BLaER1 treated with 17β-estradiol and CSF1 and Interleukin-3, amounts not matched to agents 10 nM and 100 nM (cell line): ENCODE measurements at regions not wholly inside any gene's neighbourhood (a gene's known extent, or its start where the extent isn't known, plus 50 kb on each side); places are given as distances from the start of the nearest gene placed in this dataset.
A peak's percentile ranks its signal among the peaks of the same experiment; 100 is the strongest.

Source experiments
- H3K27ac ChIP-seq, 11 experiments: shearing (Covaris generic); formaldehyde crosslinking; 2 replicates each; pipeline ENCODE4 v1.8.1; 2022
- H3K27me3 ChIP-seq, 11 experiments: shearing (Covaris generic); formaldehyde crosslinking; 2 replicates each; pipeline ENCODE4 v1.8.1; 2022
- H3K36me3 ChIP-seq, 11 experiments: shearing (Covaris generic); formaldehyde crosslinking; 2 replicates each; pipeline ENCODE4 v1.8.1; 2022
- H3K4me1 ChIP-seq, 10 experiments: shearing (Covaris generic); formaldehyde crosslinking; 2 replicates each; pipeline ENCODE4 v1.8.1; 2022
- H3K4me2 ChIP-seq, 11 experiments: shearing (Covaris generic); formaldehyde crosslinking; 2 replicates each; pipeline ENCODE4 v1.8.1; 2022
- H3K4me3 ChIP-seq, 10 experiments: shearing (Covaris generic); formaldehyde crosslinking; 2 replicates each; pipeline ENCODE4 v1.8.1; 2022
- H3K9ac ChIP-seq, 11 experiments: shearing (Covaris generic); formaldehyde crosslinking; 2 replicates each; pipeline ENCODE4 v1.8.1; 2022
- H3K9me3 ChIP-seq, 11 experiments: shearing (Covaris generic); formaldehyde crosslinking; replicated peaks in 1 of 11; 2 replicates each; pipeline ENCODE4 v1.8.1; 2022
- H4K20me1 ChIP-seq, 11 experiments: shearing (Covaris generic); formaldehyde crosslinking; 2 replicates each; pipeline ENCODE4 v1.8.1; 2022
- Cebpa-rat ChIP-seq, 11 experiments: shearing (Covaris generic); IDR thresholded peaks; 2 replicates each; pipeline ENCODE4 v1.8.1; 2022

DNA sequence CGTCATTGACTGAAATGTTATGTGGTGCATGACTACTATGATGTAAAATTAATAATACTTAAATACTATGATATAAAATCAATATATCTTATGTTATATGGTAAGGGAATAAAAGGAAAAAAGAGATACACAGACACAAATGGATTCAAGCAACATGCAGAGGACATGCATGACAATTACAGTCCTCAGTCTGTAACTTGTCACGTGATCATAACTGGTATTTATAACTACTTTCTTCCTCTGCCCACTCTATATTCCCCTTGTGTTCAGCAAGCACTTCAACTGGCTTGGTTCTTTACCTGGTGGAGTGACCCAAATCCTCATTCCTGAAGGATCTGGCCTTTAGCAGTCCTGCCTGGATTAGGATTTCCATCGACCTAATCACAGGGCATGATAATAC is 104.4 kb upstream of the FAM180A start:
- Histone ChIP-seq H3K36me3 (no peaks in the 10 kb centered on the region), H3K27ac (no peak overlapping the region), H4K20me1 (no peaks in the 10 kb centered on the region), H3K4me1 (peaks cover 0 to 19% (median 4%) of the 10 kb centered on the region in 10 experiments; a peak in 8 of 20 replicates), H3K4me2 (no peak overlapping the region), H3K4me3 (no peak overlapping the region), H3K9ac (no peak overlapping the region), H3K9me3 (peaks cover 11 to 14% (median 13%) of the 10 kb centered on the region in 11 experiments), H3K27me3 (no peaks in the 10 kb centered on the region)
- TF ChIP-seq Cebpa-rat (IDR thresholded peaks at IDR 0.05) = no peak

- no peaks in the 10 kb centered on the region for H4K20me1 ChIP-seq
- H3K27me3 ChIP-seq = no peaks in the 10 kb centered on the region
- no peak for TF ChIP-seq Cebpa-rat (IDR thresholded peaks at IDR 0.05)
- no peak overlapping the region for H3K9ac ChIP-seq
- no peaks in the 10 kb centered on the region for H3K4me1 ChIP-seq
- no peak overlapping the region for H3K4me3 ChIP-seq
- no peak overlapping the region for H3K4me2 ChIP-seq
- no peak overlapping the region for H3K27ac ChIP-seq
- no peaks in the 10 kb centered on the region for H3K9me3 ChIP-seq
- H3K36me3 ChIP-seq = no peaks in the 10 kb centered on the region
Measured at GRCh38 chr7:135847242-135847641, 98.6 kb upstream of the FAM180A start.

GRCh38 chr7:135846339-135846738 is 97.7 kb upstream of the FAM180A start:
- H4K20me1 ChIP-seq = no peaks in the 10 kb centered on the region
- no peak overlapping the region for H3K9ac ChIP-seq
- H3K36me3 ChIP-seq = no peaks in the 10 kb centered on the region
- H3K4me2 ChIP-seq = no peak overlapping the region
- no peak overlapping the region for H3K4me3 ChIP-seq
- TF ChIP-seq Cebpa-rat (IDR thresholded peaks at IDR 0.05) = no peak
- H3K27me3 ChIP-seq = no peaks in the 10 kb centered on the region
- H3K9me3 ChIP-seq = no peaks in the 10 kb centered on the region
- no peak overlapping the region for H3K27ac ChIP-seq
- H3K4me1 ChIP-seq = no peaks in the 10 kb centered on the region

DNA sequence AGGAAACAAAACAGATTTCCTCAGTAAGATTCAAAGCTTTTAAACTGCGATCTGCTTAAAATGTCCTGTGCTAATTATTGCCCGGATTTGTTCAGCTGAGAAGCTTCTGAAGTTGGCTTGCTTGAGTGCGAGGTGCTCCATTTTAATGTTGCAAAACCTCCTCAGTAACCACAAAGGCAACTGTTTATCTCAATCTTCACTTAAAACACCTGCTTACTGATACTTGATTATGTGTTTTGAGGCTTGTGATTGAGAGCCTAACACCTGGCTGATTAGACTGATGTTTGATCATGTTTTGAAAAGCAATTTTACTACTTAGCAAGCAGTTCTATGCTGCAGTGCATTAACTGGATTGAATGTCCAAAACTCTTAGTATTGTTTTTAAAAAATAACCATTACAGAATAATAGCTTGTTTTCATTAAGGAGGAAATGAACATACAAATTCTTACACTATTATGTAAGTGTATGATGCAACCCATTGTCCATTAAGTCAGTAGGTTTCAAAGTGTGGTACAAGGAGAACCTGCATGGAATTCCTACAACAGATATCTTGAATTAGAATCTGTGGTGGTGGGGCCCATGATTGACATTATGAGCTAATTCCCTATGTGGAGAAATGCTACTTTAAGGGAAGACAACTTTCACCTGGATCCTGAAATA is 96.9 kb upstream of the FAM180A start:
- Histone ChIP-seq H3K9me3 (no peaks in the 10 kb centered on the region), H3K9ac (no peak overlapping the region), H3K4me2 (no peak overlapping the region), H3K4me3 (no peak overlapping the region), H3K4me1 (no peaks in the 10 kb centered on the region), H3K36me3 (no peaks in the 10 kb centered on the region), H4K20me1 (no peaks in the 10 kb centered on the region), H3K27ac (no peak overlapping the region), H3K27me3 (no peaks in the 10 kb centered on the region)
- TF ChIP-seq Cebpa-rat (IDR thresholded peaks at IDR 0.05) = no peak

GRCh38 chr7:135844903-135845302 is 96.3 kb upstream of the FAM180A start:
- H3K27me3 ChIP-seq = no peaks in the 10 kb centered on the region
- no peaks in the 10 kb centered on the region for H3K36me3 ChIP-seq
- no peaks in the 10 kb centered on the region for H3K9me3 ChIP-seq
- no peak overlapping the region for H3K9ac ChIP-seq
- no peak overlapping the region for H3K4me3 ChIP-seq
- H3K4me2 ChIP-seq = no peak overlapping the region
- TF ChIP-seq Cebpa-rat (IDR thresholded peaks at IDR 0.05) = no peak
- H3K27ac ChIP-seq = no peak overlapping the region
- no peaks in the 10 kb centered on the region for H4K20me1 ChIP-seq
- H3K4me1 ChIP-seq = no peaks in the 10 kb centered on the region

DNA sequence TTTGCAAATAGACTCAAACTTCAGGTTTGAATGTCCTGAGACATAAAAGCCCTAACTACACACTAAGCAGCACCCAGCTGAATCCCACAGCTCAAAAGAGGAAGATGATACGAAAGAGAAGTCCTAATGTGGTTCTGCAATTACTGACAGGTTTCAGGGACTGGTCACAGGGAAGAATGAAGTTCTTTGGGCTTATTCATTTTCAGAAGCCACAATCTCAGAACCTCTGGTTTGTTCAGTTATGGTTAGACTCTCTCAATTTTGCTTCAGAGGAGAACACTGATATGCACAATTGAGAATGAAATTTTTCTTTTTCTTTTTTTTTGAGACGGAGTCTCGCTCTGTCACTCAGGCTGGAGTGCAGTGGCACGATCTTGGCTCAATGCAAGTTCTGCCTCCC is 94.6 kb upstream of the FAM180A start:
- no peak overlapping the region for H3K27ac ChIP-seq
- no peaks in the 10 kb centered on the region for H3K27me3 ChIP-seq
- no peak overlapping the region for H3K4me2 ChIP-seq
- no peaks in the 10 kb centered on the region for H4K20me1 ChIP-seq
- no peak for TF ChIP-seq Cebpa-rat (IDR thresholded peaks at IDR 0.05)
- no peaks in the 10 kb centered on the region for H3K36me3 ChIP-seq
- no peak overlapping the region for H3K9ac ChIP-seq
- no peaks in the 10 kb centered on the region for H3K4me1 ChIP-seq
- no peaks in the 10 kb centered on the region for H3K9me3 ChIP-seq
- no peak overlapping the region for H3K4me3 ChIP-seq

DNA sequence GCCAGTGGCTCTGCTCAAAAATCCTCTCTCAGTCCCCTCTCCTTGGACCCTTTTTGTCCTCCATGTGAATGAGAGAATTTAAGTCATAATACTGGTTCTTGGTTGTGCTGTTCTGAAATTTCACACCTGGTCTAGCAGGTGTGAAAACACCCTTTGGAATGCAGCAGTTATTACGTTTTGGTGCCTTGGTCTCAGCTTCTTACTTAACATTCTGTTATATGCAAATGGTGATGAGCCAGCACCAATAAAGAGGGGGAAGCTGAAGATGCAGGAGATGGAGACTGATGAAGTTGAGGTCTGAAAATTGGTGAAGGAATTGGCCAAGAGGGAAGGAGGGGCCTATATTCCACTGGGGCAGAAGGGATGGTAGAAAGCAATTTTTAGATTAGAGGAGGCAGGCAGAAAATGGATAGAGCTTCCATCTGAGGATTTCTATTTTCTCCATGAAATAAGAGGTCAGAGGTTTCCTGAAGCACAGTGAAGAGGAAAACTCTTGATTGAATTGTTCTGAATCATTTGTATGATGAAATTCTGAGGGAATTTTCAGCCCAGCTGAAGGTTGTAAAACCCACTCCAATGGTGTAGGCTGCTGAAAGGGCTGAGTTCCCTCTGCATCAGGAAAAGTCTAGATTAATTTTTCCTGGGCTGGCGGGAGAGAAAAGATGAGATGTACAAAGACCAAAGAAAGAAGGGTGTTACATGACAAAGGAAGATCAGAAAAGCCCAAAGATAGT is 94.0 kb upstream of the FAM180A start:
- no peaks in the 10 kb centered on the region for H4K20me1 ChIP-seq
- TF ChIP-seq Cebpa-rat (IDR thresholded peaks at IDR 0.05) = no peak
- no peaks in the 10 kb centered on the region for H3K4me1 ChIP-seq
- H3K4me3 ChIP-seq = no peak overlapping the region
- no peak overlapping the region for H3K4me2 ChIP-seq
- H3K9me3 ChIP-seq = no peaks in the 10 kb centered on the region
- no peak overlapping the region for H3K9ac ChIP-seq
- no peak overlapping the region for H3K27ac ChIP-seq
- H3K27me3 ChIP-seq = no peaks in the 10 kb centered on the region
- H3K36me3 ChIP-seq = no peaks in the 10 kb centered on the region

GRCh38 chr7:135840591-135840990 is 92.0 kb upstream of the FAM180A start:
- Histone ChIP-seq H3K36me3 (no peaks in the 10 kb centered on the region), H4K20me1 (no peaks in the 10 kb centered on the region), H3K9ac (no peak overlapping the region), H3K4me3 (no peak overlapping the region), H3K9me3 (no peaks in the 10 kb centered on the region; a peak in 1 of 22 replicates), H3K4me1 (no peaks in the 10 kb centered on the region), H3K27ac (no peak overlapping the region), H3K27me3 (no peaks in the 10 kb centered on the region), H3K4me2 (no peak overlapping the region)
- TF ChIP-seq Cebpa-rat (IDR thresholded peaks at IDR 0.05) = no peak

- Histone ChIP-seq H3K27ac (no peak overlapping the region), H4K20me1 (no peaks in the 10 kb centered on the region), H3K4me1 (peaks cover 0 to 13% (median 10%) of the 10 kb centered on the region in 10 experiments; a peak in 16 of 20 replicates), H3K27me3 (no peaks in the 10 kb centered on the region), H3K4me2 (no peak overlapping the region), H3K9ac (no peak overlapping the region), H3K4me3 (no peak overlapping the region), H3K9me3 (no peaks in the 10 kb centered on the region; a peak in 1 of 22 replicates), H3K36me3 (no peaks in the 10 kb centered on the region)
- no peak for TF ChIP-seq Cebpa-rat (IDR thresholded peaks at IDR 0.05)
Measured at GRCh38 chr7:135837675-135838074, 89.1 kb upstream of the FAM180A start.

DNA sequence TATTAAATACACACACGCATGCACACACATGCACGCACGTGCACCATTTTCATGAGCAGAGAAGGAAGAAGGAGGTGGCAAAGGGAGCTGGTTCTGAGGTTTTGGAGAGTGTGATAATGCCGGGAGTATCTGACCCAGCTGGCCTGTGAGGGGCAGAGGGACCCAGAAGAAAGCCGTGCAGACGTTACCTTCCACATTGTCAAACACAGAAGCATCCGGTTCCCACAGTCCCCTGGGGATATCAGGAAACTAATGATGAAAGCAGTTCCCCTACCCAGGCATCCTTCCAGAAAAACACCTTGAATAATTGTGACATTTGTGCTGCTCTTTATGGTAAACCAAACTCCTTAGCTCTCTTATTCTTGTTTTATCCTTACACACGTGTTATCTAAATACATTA is 85.7 kb upstream of the FAM180A start:
- Histone ChIP-seq H3K27ac (no peak overlapping the region), H3K9me3 (no peaks in the 10 kb centered on the region; a peak in 1 of 22 replicates), H3K4me2 (peak overlapping the region in 9 of 11 experiments; percentile 17 to 68 (median 40); a peak in 17 of 22 replicates), H4K20me1 (no peaks in the 10 kb centered on the region), H3K36me3 (no peaks in the 10 kb centered on the region), H3K4me3 (no peak overlapping the region), H3K9ac (no peak overlapping the region), H3K27me3 (no peaks in the 10 kb centered on the region), H3K4me1 (peaks cover 5 to 18% (median 11%) of the 10 kb centered on the region in 10 experiments; a peak in 17 of 20 replicates)
- no peak for TF ChIP-seq Cebpa-rat (IDR thresholded peaks at IDR 0.05)
